GM23338 (cell line): ENCODE measurements at regions not wholly inside any gene's neighbourhood (a gene's known extent, or its start where the extent isn't known, plus 50 kb on each side); places are given as distances from the start of the nearest gene placed in this dataset.

Experiments
- ATAC-seq: fragments of 200-7000 bp; cut with Tn5 transposase; 3 replicates; pipeline ENCODE4 v1.9.1; 2020
- DNase-seq: peaks from one replicate; pipeline ENCODE4 v3.0.0-alpha.2; 2015; ENCODE audit warnings: low spot score
- H2AFZ ChIP-seq: fragments of 200-600 bp; sonication (generic); 2 replicates; pipeline ENCODE4 v1.8.0; 2016; ENCODE audit warnings: antibody characterized with exemption, mild to moderate bottlenecking, moderate library complexity
- H3F3A ChIP-seq: fragments of 200-600 bp; sonication (generic); replicated peaks from 2 replicates; pipeline ENCODE4 v1.8.0; 2017; ENCODE audit warnings: antibody characterized with exemption, mixed run types, low read depth
- H3K27ac ChIP-seq: fragments of 200-600 bp; sonication (generic); 2 replicates; pipeline ENCODE4 v1.6.1; 2016; ENCODE audit warnings: low read depth
- H3K27me3 ChIP-seq: fragments of 200-600 bp; sonication (generic); 2 replicates; pipeline ENCODE4 v1.8.0; 2016; ENCODE audit warnings: mild to moderate bottlenecking, mixed run types, moderate library complexity; ENCODE audit not compliant: insufficient read depth
- H3K36me3 ChIP-seq: fragments of 200-600 bp; sonication (generic); 2 replicates; pipeline ENCODE4 v1.8.0; 2016; ENCODE audit warnings: mild to moderate bottlenecking; ENCODE audit not compliant: insufficient read depth
- H3K4me1 ChIP-seq: fragments of 200-600 bp; sonication (generic); 2 replicates; pipeline ENCODE4 v1.8.0; 2016; ENCODE audit warnings: mild to moderate bottlenecking, moderate library complexity; ENCODE audit not compliant: insufficient read depth
- H3K4me2 ChIP-seq: fragments of 200-600 bp; sonication (generic); 2 replicates; pipeline ENCODE4 v1.7.1; 2017; ENCODE audit warnings: mixed run types
- H3K4me3 ChIP-seq: fragments of 200-600 bp; sonication (generic); 2 replicates; pipeline ENCODE4 v1.6.1; 2016; ENCODE audit warnings: mixed run types
- H3K79me2 ChIP-seq: fragments of 200-600 bp; sonication (generic); replicated peaks from 2 replicates; pipeline ENCODE4 v1.8.0; 2017; ENCODE audit warnings: mild to moderate bottlenecking; ENCODE audit not compliant: insufficient read depth
- H3K9me2 ChIP-seq: fragments of 200-600 bp; sonication (generic); 2 replicates; pipeline ENCODE4 v1.8.0; 2017; ENCODE audit not compliant: insufficient read depth
- H4K20me1 ChIP-seq: fragments of 200-600 bp; sonication (generic); replicated peaks from 2 replicates; pipeline ENCODE4 v1.8.0; 2017; ENCODE audit warnings: mild to moderate bottlenecking; ENCODE audit not compliant: insufficient read depth
- H3K27ac Mint-ChIP-seq: 2 replicates; pipeline ENCODE4 v1.8.0; 2020; ENCODE audit warnings: inconsistent platforms, mild to moderate bottlenecking, moderate library complexity, mixed read lengths
- H3K27me3 Mint-ChIP-seq: 3 replicates; pipeline ENCODE4 v1.8.0; 2022; ENCODE audit warnings: low read depth, mild to moderate bottlenecking, moderate library complexity, mixed read lengths, inconsistent platforms; ENCODE audit not compliant: insufficient read depth, poor library complexity
- H3K36me3 Mint-ChIP-seq: 3 replicates; pipeline ENCODE4 v1.8.0; 2021; ENCODE audit warnings: low read depth, mild to moderate bottlenecking, inconsistent platforms, moderate library complexity, mixed read lengths
- H3K4me1 Mint-ChIP-seq: 3 replicates; pipeline ENCODE4 v1.8.0; 2020; ENCODE audit warnings: mild to moderate bottlenecking, inconsistent platforms, mixed read lengths
- H3K4me3 Mint-ChIP-seq: 3 replicates; pipeline ENCODE4 v1.8.0; 2021; ENCODE audit warnings: moderate library complexity, mild to moderate bottlenecking, inconsistent platforms, mixed read lengths
- H3K9me3 Mint-ChIP-seq: 3 replicates; pipeline ENCODE4 v1.8.0; 2020; ENCODE audit warnings: moderate library complexity, mild to moderate bottlenecking, inconsistent platforms, mixed read lengths
- CREB1 ChIP-seq: fragments of 250-450 bp; sonication (Bioruptor Pico); IDR thresholded peaks from 2 replicates; pipeline ENCODE4 v1.5.0; 2020; ENCODE audit warnings: low read depth, mild to moderate bottlenecking, moderate library complexity
- EZH2phosphoT487 ChIP-seq: fragments of 200-600 bp; sonication (generic); IDR thresholded peaks from one replicate; pipeline ENCODE4 v1.8.1; 2018; ENCODE audit warnings: antibody characterized with exemption; ENCODE audit not compliant: unreplicated experiment
- JUNB ChIP-seq: IDR thresholded peaks from one replicate; pipeline ENCODE4 v1.6.1; 2016; ENCODE audit warnings: antibody characterized with exemption; ENCODE audit not compliant: unreplicated experiment
- NANOG ChIP-seq: IDR thresholded peaks from 2 replicates; pipeline ENCODE4 v1.6.1; 2016; ENCODE audit warnings: antibody characterized with exemption, borderline replicate concordance
- STAT1 ChIP-seq: IDR thresholded peaks from one replicate; pipeline ENCODE4 v1.6.1; 2016; ENCODE audit warnings: antibody characterized with exemption; ENCODE audit not compliant: unreplicated experiment
- ZNF114 ChIP-seq: fragments of 250-450 bp; sonication (Bioruptor Pico); IDR thresholded peaks from 2 replicates; pipeline ENCODE4 v1.5.0; 2020; ENCODE audit warnings: mild to moderate bottlenecking, moderate library complexity
- TF ChIP-seq, protein P1 (sequence below): fragments of 250-450 bp; sonication (Bioruptor Pico); IDR thresholded peaks from 2 replicates; pipeline ENCODE4 v1.5.0; 2020; ENCODE audit warnings: mild to moderate bottlenecking, moderate library complexity
- TF ChIP-seq, protein P2 (sequence below): IDR thresholded peaks from one replicate; pipeline ENCODE4 v1.6.1; 2018; ENCODE audit warnings: antibody characterized with exemption; ENCODE audit not compliant: unreplicated experiment
- TF ChIP-seq, protein P3 (sequence below), 2 experiments: fragments of 200-600 bp in 1 of 2; sonication (generic) in 1 of 2; conservative IDR thresholded peaks; 2 replicates each; pipeline versions ENCODE4 v1.5.1 to v1.6.1; 2016 to 2017; ENCODE audit warnings: antibody characterized with exemption in 2 of 2, low read depth in 2 of 2, mild to moderate bottlenecking in 2 of 2, moderate library complexity in 1 of 2

DNA sequence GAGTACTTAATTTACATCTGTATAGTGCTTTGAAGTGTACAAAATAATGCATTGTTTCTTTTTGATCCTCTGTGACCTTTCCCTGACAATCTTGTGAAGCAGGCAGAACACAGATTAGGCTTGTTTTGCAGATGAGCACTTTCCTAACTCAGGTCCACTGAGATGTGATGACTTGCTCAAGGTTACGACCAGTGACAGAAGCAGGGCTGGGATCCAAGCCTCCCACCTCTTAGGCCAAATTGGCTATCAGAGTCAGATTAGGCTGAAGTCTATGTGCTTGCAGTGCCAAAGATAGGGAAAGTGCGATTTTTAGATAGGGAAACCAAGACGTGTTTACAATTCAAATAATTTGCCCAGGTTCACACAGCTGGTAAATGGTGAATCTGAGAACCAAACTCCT lies 147.3 kb downstream of the OMA1 start (continued):
- TF ChIP-seq, protein P1, sequence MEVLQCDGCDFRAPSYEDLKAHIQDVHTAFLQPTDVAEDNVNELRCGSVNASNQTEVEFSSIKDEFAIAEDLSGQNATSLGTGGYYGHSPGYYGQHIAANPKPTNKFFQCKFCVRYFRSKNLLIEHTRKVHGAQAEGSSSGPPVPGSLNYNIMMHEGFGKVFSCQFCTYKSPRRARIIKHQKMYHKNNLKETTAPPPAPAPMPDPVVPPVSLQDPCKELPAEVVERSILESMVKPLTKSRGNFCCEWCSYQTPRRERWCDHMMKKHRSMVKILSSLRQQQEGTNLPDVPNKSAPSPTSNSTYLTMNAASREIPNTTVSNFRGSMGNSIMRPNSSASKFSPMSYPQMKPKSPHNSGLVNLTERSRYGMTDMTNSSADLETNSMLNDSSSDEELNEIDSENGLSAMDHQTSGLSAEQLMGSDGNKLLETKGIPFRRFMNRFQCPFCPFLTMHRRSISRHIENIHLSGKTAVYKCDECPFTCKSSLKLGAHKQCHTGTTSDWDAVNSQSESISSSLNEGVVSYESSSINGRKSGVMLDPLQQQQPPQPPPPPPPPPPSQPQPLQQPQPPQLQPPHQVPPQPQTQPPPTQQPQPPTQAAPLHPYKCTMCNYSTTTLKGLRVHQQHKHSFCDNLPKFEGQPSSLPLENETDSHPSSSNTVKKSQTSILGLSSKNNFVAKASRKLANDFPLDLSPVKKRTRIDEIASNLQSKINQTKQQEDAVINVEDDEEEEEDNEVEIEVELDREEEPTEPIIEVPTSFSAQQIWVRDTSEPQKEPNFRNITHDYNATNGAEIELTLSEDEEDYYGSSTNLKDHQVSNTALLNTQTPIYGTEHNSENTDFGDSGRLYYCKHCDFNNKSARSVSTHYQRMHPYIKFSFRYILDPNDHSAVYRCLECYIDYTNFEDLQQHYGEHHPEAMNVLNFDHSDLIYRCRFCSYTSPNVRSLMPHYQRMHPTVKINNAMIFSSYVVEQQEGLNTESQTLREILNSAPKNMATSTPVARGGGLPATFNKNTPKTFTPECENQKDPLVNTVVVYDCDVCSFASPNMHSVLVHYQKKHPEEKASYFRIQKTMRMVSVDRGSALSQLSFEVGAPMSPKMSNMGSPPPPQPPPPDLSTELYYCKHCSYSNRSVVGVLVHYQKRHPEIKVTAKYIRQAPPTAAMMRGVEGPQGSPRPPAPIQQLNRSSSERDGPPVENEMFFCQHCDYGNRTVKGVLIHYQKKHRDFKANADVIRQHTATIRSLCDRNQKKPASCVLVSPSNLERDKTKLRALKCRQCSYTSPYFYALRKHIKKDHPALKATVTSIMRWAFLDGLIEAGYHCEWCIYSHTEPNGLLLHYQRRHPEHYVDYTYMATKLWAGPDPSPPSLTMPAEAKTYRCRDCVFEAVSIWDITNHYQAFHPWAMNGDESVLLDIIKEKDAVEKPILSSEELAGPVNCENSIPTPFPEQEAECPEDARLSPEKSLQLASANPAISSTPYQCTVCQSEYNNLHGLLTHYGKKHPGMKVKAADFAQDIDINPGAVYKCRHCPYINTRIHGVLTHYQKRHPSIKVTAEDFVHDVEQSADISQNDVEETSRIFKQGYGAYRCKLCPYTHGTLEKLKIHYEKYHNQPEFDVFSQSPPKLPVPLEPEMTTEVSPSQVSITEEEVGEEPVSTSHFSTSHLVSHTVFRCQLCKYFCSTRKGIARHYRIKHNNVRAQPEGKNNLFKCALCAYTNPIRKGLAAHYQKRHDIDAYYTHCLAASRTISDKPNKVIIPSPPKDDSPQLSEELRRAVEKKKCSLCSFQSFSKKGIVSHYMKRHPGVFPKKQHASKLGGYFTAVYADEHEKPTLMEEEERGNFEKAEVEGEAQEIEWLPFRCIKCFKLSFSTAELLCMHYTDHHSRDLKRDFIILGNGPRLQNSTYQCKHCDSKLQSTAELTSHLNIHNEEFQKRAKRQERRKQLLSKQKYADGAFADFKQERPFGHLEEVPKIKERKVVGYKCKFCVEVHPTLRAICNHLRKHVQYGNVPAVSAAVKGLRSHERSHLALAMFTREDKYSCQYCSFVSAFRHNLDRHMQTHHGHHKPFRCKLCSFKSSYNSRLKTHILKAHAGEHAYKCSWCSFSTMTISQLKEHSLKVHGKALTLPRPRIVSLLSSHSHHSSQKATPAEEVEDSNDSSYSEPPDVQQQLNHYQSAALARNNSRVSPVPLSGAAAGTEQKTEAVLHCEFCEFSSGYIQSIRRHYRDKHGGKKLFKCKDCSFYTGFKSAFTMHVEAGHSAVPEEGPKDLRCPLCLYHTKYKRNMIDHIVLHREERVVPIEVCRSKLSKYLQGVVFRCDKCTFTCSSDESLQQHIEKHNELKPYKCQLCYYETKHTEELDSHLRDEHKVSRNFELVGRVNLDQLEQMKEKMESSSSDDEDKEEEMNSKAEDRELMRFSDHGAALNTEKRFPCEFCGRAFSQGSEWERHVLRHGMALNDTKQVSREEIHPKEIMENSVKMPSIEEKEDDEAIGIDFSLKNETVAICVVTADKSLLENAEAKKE (CRISPR knock-in tag), result no peak

DNA sequence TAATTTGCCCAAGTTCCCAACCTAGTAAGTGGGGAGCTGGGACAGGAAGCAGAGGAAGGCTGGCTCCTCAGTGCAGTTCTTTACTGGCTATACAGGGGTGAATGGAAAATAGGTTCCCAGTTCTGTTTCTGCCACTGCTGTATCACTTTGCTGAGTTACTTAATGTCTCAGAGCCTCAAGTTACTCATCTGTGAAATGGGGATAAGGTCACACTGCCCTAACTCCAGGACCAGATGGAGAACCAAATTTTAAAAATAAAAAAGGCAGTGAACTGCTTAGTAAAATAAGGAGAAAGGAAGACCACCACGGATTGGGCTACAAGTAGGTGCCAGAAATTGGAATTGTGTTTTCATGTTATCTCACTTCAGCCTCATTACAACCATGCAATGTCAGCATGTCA lies 147.8 kb downstream of the OMA1 start:
- no peak for DNase-seq
- no peak overlapping the region for H3K4me3 Mint-ChIP-seq
- no peak overlapping the region for H3K27ac Mint-ChIP-seq
- peaks cover 3% of the 10 kb centered on the region; the same call in 1 of the 3 replicates for H3K9me3 Mint-ChIP-seq
- peaks cover 16% of the 10 kb centered on the region for H3K4me1 Mint-ChIP-seq
- Histone ChIP-seq H4K20me1 (no peaks in the 10 kb centered on the region), H3K4me2 (no peak overlapping the region), H3K27ac (no peak overlapping the region), H3K27me3 (no peaks in the 10 kb centered on the region), H3K4me1 (peaks cover 20% of the 10 kb centered on the region), H3K36me3 (no peaks in the 10 kb centered on the region), H3K79me2 (no peaks in the 10 kb centered on the region), H3K9me2 (peaks cover 4% of the 10 kb centered on the region; the same call in 1 of the 2 replicates), H2AFZ (no peak overlapping the region), H3K4me3 (no peak overlapping the region), H3F3A (no peaks in the 10 kb centered on the region)
- H3K36me3 Mint-ChIP-seq, result no peaks in the 10 kb centered on the region
- ATAC-seq, result no peak
- H3K27me3 Mint-ChIP-seq, result peaks cover 5% of the 10 kb centered on the region
- TF ChIP-seq EZH2phosphoT487 (no peak), JUNB (no peak), NANOG (no peak), CREB1 (no peak), ZNF114 (CRISPR knock-in tag) (no peak), STAT1 (no peak)
- TF ChIP-seq, protein P2, sequence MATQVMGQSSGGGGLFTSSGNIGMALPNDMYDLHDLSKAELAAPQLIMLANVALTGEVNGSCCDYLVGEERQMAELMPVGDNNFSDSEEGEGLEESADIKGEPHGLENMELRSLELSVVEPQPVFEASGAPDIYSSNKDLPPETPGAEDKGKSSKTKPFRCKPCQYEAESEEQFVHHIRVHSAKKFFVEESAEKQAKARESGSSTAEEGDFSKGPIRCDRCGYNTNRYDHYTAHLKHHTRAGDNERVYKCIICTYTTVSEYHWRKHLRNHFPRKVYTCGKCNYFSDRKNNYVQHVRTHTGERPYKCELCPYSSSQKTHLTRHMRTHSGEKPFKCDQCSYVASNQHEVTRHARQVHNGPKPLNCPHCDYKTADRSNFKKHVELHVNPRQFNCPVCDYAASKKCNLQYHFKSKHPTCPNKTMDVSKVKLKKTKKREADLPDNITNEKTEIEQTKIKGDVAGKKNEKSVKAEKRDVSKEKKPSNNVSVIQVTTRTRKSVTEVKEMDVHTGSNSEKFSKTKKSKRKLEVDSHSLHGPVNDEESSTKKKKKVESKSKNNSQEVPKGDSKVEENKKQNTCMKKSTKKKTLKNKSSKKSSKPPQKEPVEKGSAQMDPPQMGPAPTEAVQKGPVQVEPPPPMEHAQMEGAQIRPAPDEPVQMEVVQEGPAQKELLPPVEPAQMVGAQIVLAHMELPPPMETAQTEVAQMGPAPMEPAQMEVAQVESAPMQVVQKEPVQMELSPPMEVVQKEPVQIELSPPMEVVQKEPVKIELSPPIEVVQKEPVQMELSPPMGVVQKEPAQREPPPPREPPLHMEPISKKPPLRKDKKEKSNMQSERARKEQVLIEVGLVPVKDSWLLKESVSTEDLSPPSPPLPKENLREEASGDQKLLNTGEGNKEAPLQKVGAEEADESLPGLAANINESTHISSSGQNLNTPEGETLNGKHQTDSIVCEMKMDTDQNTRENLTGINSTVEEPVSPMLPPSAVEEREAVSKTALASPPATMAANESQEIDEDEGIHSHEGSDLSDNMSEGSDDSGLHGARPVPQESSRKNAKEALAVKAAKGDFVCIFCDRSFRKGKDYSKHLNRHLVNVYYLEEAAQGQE, result no peak
- TF ChIP-seq, protein P3, sequence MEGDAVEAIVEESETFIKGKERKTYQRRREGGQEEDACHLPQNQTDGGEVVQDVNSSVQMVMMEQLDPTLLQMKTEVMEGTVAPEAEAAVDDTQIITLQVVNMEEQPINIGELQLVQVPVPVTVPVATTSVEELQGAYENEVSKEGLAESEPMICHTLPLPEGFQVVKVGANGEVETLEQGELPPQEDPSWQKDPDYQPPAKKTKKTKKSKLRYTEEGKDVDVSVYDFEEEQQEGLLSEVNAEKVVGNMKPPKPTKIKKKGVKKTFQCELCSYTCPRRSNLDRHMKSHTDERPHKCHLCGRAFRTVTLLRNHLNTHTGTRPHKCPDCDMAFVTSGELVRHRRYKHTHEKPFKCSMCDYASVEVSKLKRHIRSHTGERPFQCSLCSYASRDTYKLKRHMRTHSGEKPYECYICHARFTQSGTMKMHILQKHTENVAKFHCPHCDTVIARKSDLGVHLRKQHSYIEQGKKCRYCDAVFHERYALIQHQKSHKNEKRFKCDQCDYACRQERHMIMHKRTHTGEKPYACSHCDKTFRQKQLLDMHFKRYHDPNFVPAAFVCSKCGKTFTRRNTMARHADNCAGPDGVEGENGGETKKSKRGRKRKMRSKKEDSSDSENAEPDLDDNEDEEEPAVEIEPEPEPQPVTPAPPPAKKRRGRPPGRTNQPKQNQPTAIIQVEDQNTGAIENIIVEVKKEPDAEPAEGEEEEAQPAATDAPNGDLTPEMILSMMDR (conservative IDR thresholded peaks at IDR 0.05; ENCODE audit: low read depth in 2 of 2), result no peak
